ENCODE measurements at regions not wholly inside any gene's neighbourhood (a gene's known extent, or its start where the extent isn't known, plus 50 kb on each side); places are given as distances from the start of the nearest gene placed in this dataset.

DNA sequence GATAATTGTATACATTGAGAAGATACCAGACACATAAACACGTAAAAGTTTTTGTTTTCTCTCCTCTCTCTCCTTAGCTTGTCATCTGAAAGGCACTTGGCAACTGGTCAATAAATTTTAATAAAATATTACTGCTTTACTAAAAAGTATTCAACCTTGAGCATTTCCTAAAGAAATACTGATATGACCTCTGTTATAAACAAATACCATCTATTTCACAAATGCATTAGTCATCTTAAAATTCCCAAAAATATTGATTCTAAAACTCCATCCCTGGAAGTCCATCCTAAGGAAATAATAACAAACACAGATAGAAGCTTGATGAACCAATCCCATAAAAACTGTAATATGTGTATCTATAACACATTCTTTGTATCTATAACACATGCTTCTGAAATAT is 483.2 kb downstream of the TLR4 start:
- H2AFZ ChIP-seq (ENCODE audit: low read length) = no peak overlapping the region
- no peaks in the 10 kb centered on the region for H3K36me3 ChIP-seq (ENCODE audit: control insufficient read depth, insufficient read depth, low read length)
- no peaks in the 10 kb centered on the region for H3K79me2 ChIP-seq (ENCODE audit: control insufficient read depth, insufficient read depth, low read length)
- no peak for DNase-seq (ENCODE audit: low read depth in 2 of 2)
- TF ChIP-seq, protein P1, sequence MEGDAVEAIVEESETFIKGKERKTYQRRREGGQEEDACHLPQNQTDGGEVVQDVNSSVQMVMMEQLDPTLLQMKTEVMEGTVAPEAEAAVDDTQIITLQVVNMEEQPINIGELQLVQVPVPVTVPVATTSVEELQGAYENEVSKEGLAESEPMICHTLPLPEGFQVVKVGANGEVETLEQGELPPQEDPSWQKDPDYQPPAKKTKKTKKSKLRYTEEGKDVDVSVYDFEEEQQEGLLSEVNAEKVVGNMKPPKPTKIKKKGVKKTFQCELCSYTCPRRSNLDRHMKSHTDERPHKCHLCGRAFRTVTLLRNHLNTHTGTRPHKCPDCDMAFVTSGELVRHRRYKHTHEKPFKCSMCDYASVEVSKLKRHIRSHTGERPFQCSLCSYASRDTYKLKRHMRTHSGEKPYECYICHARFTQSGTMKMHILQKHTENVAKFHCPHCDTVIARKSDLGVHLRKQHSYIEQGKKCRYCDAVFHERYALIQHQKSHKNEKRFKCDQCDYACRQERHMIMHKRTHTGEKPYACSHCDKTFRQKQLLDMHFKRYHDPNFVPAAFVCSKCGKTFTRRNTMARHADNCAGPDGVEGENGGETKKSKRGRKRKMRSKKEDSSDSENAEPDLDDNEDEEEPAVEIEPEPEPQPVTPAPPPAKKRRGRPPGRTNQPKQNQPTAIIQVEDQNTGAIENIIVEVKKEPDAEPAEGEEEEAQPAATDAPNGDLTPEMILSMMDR (conservative IDR thresholded peaks at IDR 0.05 in 1 of 2, IDR thresholded peaks at IDR 0.05 in 1 of 2; ENCODE audit: low read depth in 1 of 2, low read length in 2 of 2) = no peak
- no peak for TF ChIP-seq EZH2 (IDR thresholded peaks at IDR 0.05; ENCODE audit: low read length, missing control alignments)
- no peaks in the 10 kb centered on the region for H3K27me3 ChIP-seq (ENCODE audit: control insufficient read depth, insufficient read depth, low read length)
- no peak overlapping the region for H3K4me2 ChIP-seq (ENCODE audit: extremely low read depth, insufficient read depth, low read length)
- no peak overlapping the region for H3K27ac ChIP-seq (ENCODE audit: insufficient read depth, low read length)
- no peak overlapping the region for H3K9ac ChIP-seq (ENCODE audit: insufficient read depth, low read length)
- H4K20me1 ChIP-seq (ENCODE audit: control insufficient read depth, extremely low read depth, insufficient read depth, low read length) = no peaks in the 10 kb centered on the region
- H3K9me3 ChIP-seq (ENCODE audit: control insufficient read depth, insufficient read depth, low read depth, low read length) = no peaks in the 10 kb centered on the region
- H3K4me1 ChIP-seq (ENCODE audit: control insufficient read depth, extremely low read depth, insufficient read depth, low read length) = no peaks in the 10 kb centered on the region
- no peak overlapping the region for H3K4me3 ChIP-seq (replicated peaks in 1 of 4; ENCODE audit: control extremely low read depth in 1 of 4, insufficient read depth in 1 of 4, low read depth in 3 of 4, low read length in 4 of 4)

GRCh38 chr9:118189615-118190014 is 485.4 kb downstream of the TLR4 start:
- no peaks in the 10 kb centered on the region for H3K79me2 ChIP-seq (ENCODE audit: control insufficient read depth, insufficient read depth, low read length)
- no peaks in the 10 kb centered on the region for H3K9me3 ChIP-seq (ENCODE audit: control insufficient read depth, insufficient read depth, low read depth, low read length)
- H3K4me2 ChIP-seq (ENCODE audit: extremely low read depth, insufficient read depth, low read length) = no peak overlapping the region
- no peaks in the 10 kb centered on the region for H3K27me3 ChIP-seq (ENCODE audit: control insufficient read depth, insufficient read depth, low read length)
- no peaks in the 10 kb centered on the region for H3K36me3 ChIP-seq (ENCODE audit: control insufficient read depth, insufficient read depth, low read length)
- TF ChIP-seq, protein P1 (conservative IDR thresholded peaks at IDR 0.05 in 1 of 2, IDR thresholded peaks at IDR 0.05 in 1 of 2; ENCODE audit: low read depth in 1 of 2, low read length in 2 of 2) = no peak
- TF ChIP-seq EZH2 (IDR thresholded peaks at IDR 0.05; ENCODE audit: low read length, missing control alignments) = no peak
- no peak overlapping the region for H3K27ac ChIP-seq (ENCODE audit: insufficient read depth, low read length)
- DNase-seq (ENCODE audit: low read depth in 2 of 2) = no peak
- no peak overlapping the region for H3K4me3 ChIP-seq (replicated peaks in 1 of 4; ENCODE audit: control extremely low read depth in 1 of 4, insufficient read depth in 1 of 4, low read depth in 3 of 4, low read length in 4 of 4)
- H3K4me1 ChIP-seq (ENCODE audit: control insufficient read depth, extremely low read depth, insufficient read depth, low read length) = no peaks in the 10 kb centered on the region
- no peak overlapping the region for H2AFZ ChIP-seq (ENCODE audit: low read length)
- no peak overlapping the region for H3K9ac ChIP-seq (ENCODE audit: insufficient read depth, low read length)
- no peaks in the 10 kb centered on the region for H4K20me1 ChIP-seq (ENCODE audit: control insufficient read depth, extremely low read depth, insufficient read depth, low read length)

GRCh38 chr9:118192807-118193206 is 488.6 kb downstream of the TLR4 start:
- H2AFZ ChIP-seq (ENCODE audit: low read length) = no peak overlapping the region
- DNase-seq (ENCODE audit: low read depth in 2 of 2) = no peak
- H3K27ac ChIP-seq (ENCODE audit: insufficient read depth, low read length) = no peak overlapping the region

More at GRCh38 chr9:118192807-118193206, 488.6 kb downstream of the TLR4 start:
- Histone ChIP-seq H4K20me1 (ENCODE audit: control insufficient read depth, extremely low read depth, insufficient read depth, low read length) (no peaks in the 10 kb centered on the region), H3K4me1 (ENCODE audit: control insufficient read depth, extremely low read depth, insufficient read depth, low read length) (no peaks in the 10 kb centered on the region), H3K79me2 (ENCODE audit: control insufficient read depth, insufficient read depth, low read length) (no peaks in the 10 kb centered on the region), H3K9me3 (ENCODE audit: control insufficient read depth, insufficient read depth, low read depth, low read length) (no peaks in the 10 kb centered on the region), H3K36me3 (ENCODE audit: control insufficient read depth, insufficient read depth, low read length) (no peaks in the 10 kb centered on the region), H3K9ac (ENCODE audit: insufficient read depth, low read length) (no peak overlapping the region), H3K4me2 (ENCODE audit: extremely low read depth, insufficient read depth, low read length) (no peak overlapping the region), H3K4me3 (replicated peaks in 1 of 4; ENCODE audit: control extremely low read depth in 1 of 4, insufficient read depth in 1 of 4, low read depth in 3 of 4, low read length in 4 of 4) (no peak overlapping the region), H3K27me3 (ENCODE audit: control insufficient read depth, insufficient read depth, low read length) (no peaks in the 10 kb centered on the region)
- TF ChIP-seq, protein P1 (conservative IDR thresholded peaks at IDR 0.05 in 1 of 2, IDR thresholded peaks at IDR 0.05 in 1 of 2; ENCODE audit: low read depth in 1 of 2, low read length in 2 of 2) = no peak
- no peak for TF ChIP-seq EZH2 (IDR thresholded peaks at IDR 0.05; ENCODE audit: low read length, missing control alignments)
